Endothelial cell of umbilical vein (primary cell): ENCODE measurements at regions not wholly inside any gene's neighbourhood (a gene's known extent, or its start where the extent isn't known, plus 50 kb on each side); places are given as distances from the start of the nearest gene placed in this dataset.

ENCODE experiments used
- BruUV-seq: library from RNA; stranded (reverse); fragments of 400-500 nt; replicated peaks from 2 replicates; lab custom pipeline; 2021; lab: Mats Ljungman, UMichigan
- CTCF ChIA-PET: fragments of 300-600, 350-600 bp; sonication (Branson Sonifier 250); formaldehyde crosslinking; loops from one replicate; lab custom pipeline; 2021; ENCODE audit warnings: antibody characterized with exemption, inconsistent platforms; lab: Charles Lee
- POLR2A ChIA-PET: fragments of 300-600, 350-600 bp; sonication (Branson Sonifier 250); formaldehyde crosslinking; loops from one replicate; lab custom pipeline; 2021; ENCODE audit warnings: antibody characterized with exemption, inconsistent platforms; lab: Charles Lee
- DNase-seq: peaks from one replicate; pipeline ENCODE4 v3.0.0-alpha.2; 2011; ENCODE audit warnings: low read depth, low spot score
- FAIRE-seq: peaks from 2 replicates; lab custom pipeline; 2011; peaks lifted over from hg19 to GRCh38; lab: Jason Lieb, UNC
- H2AFZ ChIP-seq: 2 replicates; pipeline ENCODE4 v1.6.0; 2012; ENCODE audit warnings: low read depth, low read length, control low read depth, inconsistent platforms
- H3K27ac ChIP-seq: 2 replicates; pipeline ENCODE4 v1.5.1; 2011; ENCODE audit warnings: low read depth, mild to moderate bottlenecking, control low read depth, low read length, moderate library complexity; ENCODE audit not compliant: insufficient read depth
- H3K27me3 ChIP-seq, 2 experiments: 2 replicates each; pipeline versions ENCODE4 v1.6.0 to v1.6.1; 2011; ENCODE audit warnings: low read length in 2 of 2, mixed read lengths in 1 of 2; ENCODE audit not compliant: control insufficient read depth in 2 of 2, insufficient read depth in 2 of 2
- H3K36me3 ChIP-seq, 2 experiments: 2 replicates in 1 of 2; 3 replicates in 1 of 2; pipeline ENCODE4 v1.5.1; 2011; ENCODE audit warnings: low read length in 2 of 2, mild to moderate bottlenecking in 1 of 2, moderate library complexity in 1 of 2; ENCODE audit not compliant: control insufficient read depth in 2 of 2, insufficient read depth in 2 of 2; ENCODE audit errors: extremely low read depth in 1 of 2
- H3K4me1 ChIP-seq: 3 replicates; pipeline ENCODE4 v1.5.1; 2011; ENCODE audit warnings: mild to moderate bottlenecking, low read length; ENCODE audit not compliant: control insufficient read depth, insufficient read depth; ENCODE audit errors: extremely low read depth
- H3K4me2 ChIP-seq: 2 replicates; pipeline ENCODE4 v1.6.1; 2011; ENCODE audit warnings: low read length, control low read depth, mixed read lengths; ENCODE audit not compliant: insufficient read depth
- H3K4me3 ChIP-seq, 3 experiments: fragments of 200-600 bp in 1 of 3; sonication (generic), shearing (Covaris generic) in 1 of 3; replicated peaks in 1 of 3; 2 replicates each; pipeline ENCODE4 v1.5.1; 2011 to 2016; ENCODE audit warnings: control low read depth in 3 of 3, low read length in 3 of 3, mild to moderate bottlenecking in 2 of 3, inconsistent platforms in 1 of 3, low read depth in 1 of 3, moderate library complexity in 1 of 3; ENCODE audit not compliant: insufficient read depth in 1 of 3
- H3K79me2 ChIP-seq: 2 replicates; pipeline ENCODE4 v1.6.0; 2012; ENCODE audit warnings: low read length, inconsistent platforms; ENCODE audit not compliant: control insufficient read depth, insufficient read depth
- H3K9ac ChIP-seq: replicated peaks from 2 replicates; pipeline ENCODE3; 2011; ENCODE audit warnings: low read length, control low read depth; ENCODE audit not compliant: insufficient read depth; ENCODE audit errors: extremely low read depth
- H3K9me1 ChIP-seq: replicated peaks from 3 replicates; pipeline ENCODE4 v1.6.0; 2011; ENCODE audit warnings: mild to moderate bottlenecking, low read length; ENCODE audit not compliant: control insufficient read depth, insufficient read depth; ENCODE audit errors: extremely low read depth
- H3K9me3 ChIP-seq: replicated peaks from 2 replicates; pipeline ENCODE4 v1.5.1; 2012; ENCODE audit warnings: low read length, inconsistent platforms; ENCODE audit not compliant: control insufficient read depth, insufficient read depth
- H4K20me1 ChIP-seq: replicated peaks from 2 replicates; pipeline ENCODE3; 2011; ENCODE audit warnings: mild to moderate bottlenecking, low read length; ENCODE audit not compliant: control insufficient read depth, insufficient read depth; ENCODE audit errors: extremely low read depth
- CTCF ChIP-seq, 2 donors: IDR thresholded peaks; 1 replicate in 1 of 2; 2 replicates in 1 of 2; pipeline ENCODE4 v1.5.1; 2011; ENCODE audit warnings: low read length in 2 of 2, mild to moderate bottlenecking in 2 of 2, moderate library complexity in 2 of 2, control low read depth in 1 of 2, inconsistent platforms in 1 of 2, low read depth in 1 of 2; ENCODE audit not compliant: insufficient read depth in 1 of 2; ENCODE audit errors: extremely low read depth in 1 of 2
- EZH2 ChIP-seq: IDR thresholded peaks from 2 replicates; pipeline ENCODE4 v1.6.1; 2012; ENCODE audit warnings: borderline replicate concordance, low read depth, mild to moderate bottlenecking, moderate library complexity, low read length, inconsistent platforms; ENCODE audit not compliant: severe bottlenecking
- FOS ChIP-seq: IDR thresholded peaks from 2 replicates; pipeline ENCODE4 v1.6.1; 2011; ENCODE audit warnings: mild to moderate bottlenecking, low read length, moderate library complexity, borderline replicate concordance; ENCODE audit not compliant: insufficient read depth
- GATA2 ChIP-seq: IDR thresholded peaks from 2 replicates; pipeline ENCODE4 v1.7.0; 2011; ENCODE audit warnings: low read depth, mild to moderate bottlenecking, moderate library complexity, mixed read lengths, low read length; ENCODE audit not compliant: insufficient read length, insufficient read depth
- JUN ChIP-seq: IDR thresholded peaks from 2 replicates; pipeline ENCODE4 v1.6.1; 2011; ENCODE audit warnings: borderline replicate concordance, low read depth; ENCODE audit not compliant: insufficient read length, insufficient read depth
- MYC ChIP-seq: IDR thresholded peaks from one replicate; pipeline ENCODE4 v1.6.1; 2011; ENCODE audit warnings: mild to moderate bottlenecking, low read depth, low read length
- POLR2A ChIP-seq: IDR thresholded peaks from 2 replicates; pipeline ENCODE4 v1.6.1; 2012; ENCODE audit warnings: low read depth, mild to moderate bottlenecking, control low read depth, low read length
- POLR2AphosphoS5 ChIP-seq: IDR thresholded peaks from 2 replicates; pipeline ENCODE4 v1.6.1; 2012; ENCODE audit warnings: low read depth, mild to moderate bottlenecking, control low read depth, low read length, moderate library complexity; ENCODE audit not compliant: insufficient read depth
- dilution Hi-C: fragments of 300-500 bp; cut with MboI; formaldehyde crosslinking; loops from one replicate; pipeline ENCODE4 v1.15.0; 2019; ENCODE audit warnings: low sequenced_read_pairs; ENCODE audit not compliant: extremely low pct_ligation_motif_present
- intact Hi-C: fragments of 100-400 bp; cut with micrococcal nuclease; formaldehyde crosslinking; loops from one replicate; pipeline ENCODE4 v1.10.0; 2022
- TF ChIP-seq, protein P1 (sequence below): IDR thresholded peaks from 2 replicates; pipeline ENCODE4 v1.6.1; 2011; ENCODE audit not compliant: insufficient read depth, insufficient read length

DNA sequence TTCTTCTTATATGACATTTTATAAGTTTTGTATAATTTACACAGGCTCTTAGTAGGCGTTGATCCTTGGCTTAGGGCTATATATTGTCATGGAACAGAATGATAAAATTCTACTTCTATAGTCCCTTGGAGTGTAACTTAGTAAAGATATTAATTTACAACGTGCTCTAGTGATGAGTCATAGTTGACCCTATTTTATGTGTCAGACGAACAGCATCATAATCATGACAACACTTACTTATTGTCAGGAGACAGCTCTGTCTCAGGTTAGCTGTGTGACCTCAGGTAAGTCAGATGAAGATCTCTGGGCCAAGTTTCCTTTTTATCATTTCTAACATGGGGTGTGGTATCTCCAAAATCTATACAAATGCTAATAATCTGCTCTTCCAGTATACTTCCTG, 473.5 kb downstream of the UTRN start:
- H3K9ac ChIP-seq, result no peak overlapping the region
- no peaks in the 10 kb centered on the region for H3K27me3 ChIP-seq
- H4K20me1 ChIP-seq, result peaks cover 3% of the 10 kb centered on the region
- H3K4me2 ChIP-seq, result no peak overlapping the region
- dilution Hi-C loops, result no loop called here
- no peaks in the 10 kb centered on the region for H3K79me2 ChIP-seq
- no peak overlapping the region for H3K27ac ChIP-seq
- no peak overlapping the region for H2AFZ ChIP-seq
- POLR2A ChIA-PET, result no interaction called here
- CTCF ChIA-PET, result interaction anchor here (1.3 kb wide), 1 partner anchor 17 kb away, joined by 3 read pairs; no protein-coding TSS in a partner anchor
- intact Hi-C loops, result no loop called here
- no TSS peak for BruUV-seq
- no peak overlapping the region for H3K4me3 ChIP-seq
- FAIRE-seq (no peak), DNase-seq (peak; percentile 30)
- peaks cover 0 to 3% of the 10 kb centered on the region in 2 experiments for H3K36me3 ChIP-seq
- no peak for TF ChIP-seq MYC
- peak; percentile 70 for TF ChIP-seq JUN
- no peak for TF ChIP-seq GATA2
- TF ChIP-seq POLR2A, result no peak
- peak; percentile 51 for TF ChIP-seq FOS
- TF ChIP-seq, protein P1, sequence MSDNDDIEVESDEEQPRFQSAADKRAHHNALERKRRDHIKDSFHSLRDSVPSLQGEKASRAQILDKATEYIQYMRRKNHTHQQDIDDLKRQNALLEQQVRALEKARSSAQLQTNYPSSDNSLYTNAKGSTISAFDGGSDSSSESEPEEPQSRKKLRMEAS, result no peak
- no peak for TF ChIP-seq POLR2AphosphoS5
- no peaks in the 10 kb centered on the region for H3K9me1 ChIP-seq
- peaks cover 7% of the 10 kb centered on the region for H3K4me1 ChIP-seq
- H3K9me3 ChIP-seq, result no peaks in the 10 kb centered on the region

DNA sequence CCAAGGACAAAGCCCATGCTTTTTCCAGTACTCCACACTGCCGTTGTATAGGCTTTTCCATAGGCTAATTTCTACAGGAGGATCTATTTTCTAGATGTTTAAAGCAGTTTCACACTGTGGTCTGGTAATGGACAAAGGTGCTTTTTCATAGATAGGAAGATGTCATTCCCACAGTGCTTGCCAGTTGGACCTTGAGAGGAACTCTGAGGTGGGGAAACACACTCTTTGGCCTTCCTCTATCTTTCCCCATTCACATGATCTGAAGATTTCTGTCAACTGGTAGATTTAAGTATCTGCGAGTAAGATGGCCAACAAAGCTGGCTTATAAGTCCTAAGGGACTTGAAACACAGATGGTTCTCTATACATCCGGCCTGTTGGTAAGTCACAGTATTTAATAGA, 477.3 kb downstream of the UTRN start:
- Histone ChIP-seq H3K4me1 (peaks cover 7% of the 10 kb centered on the region), H3K9me1 (no peaks in the 10 kb centered on the region), H3K4me3 (no peak overlapping the region), H3K79me2 (no peaks in the 10 kb centered on the region), H3K36me3 (peaks cover 0 to 2% of the 10 kb centered on the region in 2 experiments), H2AFZ (no peak overlapping the region), H3K27ac (no peak overlapping the region), H3K9ac (no peak overlapping the region), H4K20me1 (peaks cover 3% of the 10 kb centered on the region), H3K9me3 (no peaks in the 10 kb centered on the region), H3K4me2 (no peak overlapping the region), H3K27me3 (no peaks in the 10 kb centered on the region)
- TF ChIP-seq MYC (no peak), EZH2 (no peak), CTCF (IDR thresholded peaks at IDR 0.05; ENCODE audit: extremely low read depth in 1 of 2, insufficient read depth in 1 of 2, low read depth in 1 of 2, low read length in 2 of 2) (no peak), GATA2 (no peak), POLR2A (no peak), JUN (no peak), FOS (no peak), POLR2AphosphoS5 (no peak)
- TF ChIP-seq, protein P1, result no peak
- DNase-seq (no peak), FAIRE-seq (no peak)
- intact Hi-C loops (no loop called here), dilution Hi-C loops (no loop called here)
- BruUV-seq, result no TSS peak
- POLR2A ChIA-PET, result no interaction called here
- CTCF ChIA-PET, result interaction anchor here (1.2 kb wide), 1 partner anchor 15 kb away, joined by 3 read pairs; no protein-coding TSS in a partner anchor
